OCI-LY7 (cell line): ENCODE measurements at regions not wholly inside any gene's neighbourhood (a gene's known extent, or its start where the extent isn't known, plus 50 kb on each side); places are given as distances from the start of the nearest gene placed in this dataset.

Experiments used
- EZH2phosphoT487 ChIP-seq: fragments of 200-600 bp; sonication (generic); IDR thresholded peaks from 2 replicates; pipeline ENCODE4 v1.6.1; 2018; ENCODE audit warnings: low read depth, borderline replicate concordance, mild to moderate bottlenecking, mixed run types, antibody characterized with exemption, low read length, moderate library complexity, mixed read lengths
- TF ChIP-seq, protein P1 (sequence below): fragments of 200-600 bp; sonication (generic); conservative IDR thresholded peaks from 2 replicates; pipeline ENCODE4 v1.5.1; 2014; ENCODE audit warnings: mild to moderate bottlenecking, antibody characterized with exemption, low read length, moderate library complexity, mixed read lengths

DNA sequence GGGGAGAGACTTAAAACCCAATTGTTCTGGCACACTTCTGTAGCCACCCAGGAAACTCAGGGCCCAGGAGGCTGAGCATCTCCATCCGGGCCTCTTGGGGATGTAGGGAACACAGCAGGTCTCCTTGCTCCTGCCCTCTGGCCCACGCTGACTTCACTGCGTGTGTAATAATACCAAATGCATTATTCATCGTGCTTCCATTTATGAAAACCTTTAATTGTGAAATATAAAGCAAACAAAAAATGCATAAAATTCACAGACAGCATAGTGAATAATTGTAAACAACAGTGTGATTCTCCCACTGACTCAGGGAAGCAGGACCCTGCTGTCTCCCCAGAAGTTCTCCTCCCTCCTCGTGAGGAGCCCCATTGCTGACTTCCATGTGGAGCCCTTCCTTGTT lies 70.3 kb upstream of the SHH start:
- TF ChIP-seq, protein P1, sequence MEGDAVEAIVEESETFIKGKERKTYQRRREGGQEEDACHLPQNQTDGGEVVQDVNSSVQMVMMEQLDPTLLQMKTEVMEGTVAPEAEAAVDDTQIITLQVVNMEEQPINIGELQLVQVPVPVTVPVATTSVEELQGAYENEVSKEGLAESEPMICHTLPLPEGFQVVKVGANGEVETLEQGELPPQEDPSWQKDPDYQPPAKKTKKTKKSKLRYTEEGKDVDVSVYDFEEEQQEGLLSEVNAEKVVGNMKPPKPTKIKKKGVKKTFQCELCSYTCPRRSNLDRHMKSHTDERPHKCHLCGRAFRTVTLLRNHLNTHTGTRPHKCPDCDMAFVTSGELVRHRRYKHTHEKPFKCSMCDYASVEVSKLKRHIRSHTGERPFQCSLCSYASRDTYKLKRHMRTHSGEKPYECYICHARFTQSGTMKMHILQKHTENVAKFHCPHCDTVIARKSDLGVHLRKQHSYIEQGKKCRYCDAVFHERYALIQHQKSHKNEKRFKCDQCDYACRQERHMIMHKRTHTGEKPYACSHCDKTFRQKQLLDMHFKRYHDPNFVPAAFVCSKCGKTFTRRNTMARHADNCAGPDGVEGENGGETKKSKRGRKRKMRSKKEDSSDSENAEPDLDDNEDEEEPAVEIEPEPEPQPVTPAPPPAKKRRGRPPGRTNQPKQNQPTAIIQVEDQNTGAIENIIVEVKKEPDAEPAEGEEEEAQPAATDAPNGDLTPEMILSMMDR = no peak
- no peak for TF ChIP-seq EZH2phosphoT487
